Panc1 (cell line): ENCODE measurements at regions not wholly inside any gene's neighbourhood (a gene's known extent, or its start where the extent isn't known, plus 50 kb on each side); places are given as distances from the start of the nearest gene placed in this dataset.

Source experiments
- ATAC-seq: fragments of 200-7000 bp; cut with Tn5 transposase; 2 replicates; pipeline ENCODE4 v1.9.1; 2020; ENCODE audit warnings: mild to moderate bottlenecking, moderate library complexity
- BruUV-seq: library from RNA; stranded (reverse); fragments of 400-500 nt; replicated peaks from 2 replicates; lab custom pipeline; 2021; lab: Mats Ljungman, UMichigan
- CTCF ChIA-PET: fragments of 300-600 bp; sonication (Branson Sonifier 250); formaldehyde crosslinking; loops from one replicate; lab custom pipeline; 2022; ENCODE audit warnings: antibody characterized with exemption; lab: Charles Lee
- POLR2A ChIA-PET: fragments of 300-600 bp; sonication (Branson Sonifier 250); formaldehyde crosslinking; loops from one replicate; lab custom pipeline; 2022; ENCODE audit warnings: antibody characterized with exemption; lab: Charles Lee
- DNase-seq: peaks from one replicate; pipeline ENCODE4 v3.0.0-alpha.2; 2010; ENCODE audit warnings: low read depth, low spot score
- H3K27ac ChIP-seq: 2 replicates; pipeline ENCODE4 v1.5.1; 2011; ENCODE audit warnings: mild to moderate bottlenecking, low read length, inconsistent platforms
- H3K27me3 ChIP-seq: fragments of 200-500 bp; sonication (Bioruptor generic); 2 replicates; pipeline ENCODE4 v1.6.0; 2014; ENCODE audit warnings: low read length, inconsistent platforms; ENCODE audit not compliant: control insufficient read depth, insufficient read depth
- H3K36me3 ChIP-seq: fragments of 200-500 bp; sonication (Bioruptor generic); 2 replicates; pipeline ENCODE4 v1.5.1; 2014; ENCODE audit warnings: inconsistent platforms, mild to moderate bottlenecking, low read length, moderate library complexity; ENCODE audit not compliant: control insufficient read depth, insufficient read depth
- H3K4me1 ChIP-seq: 2 replicates; pipeline ENCODE4 v1.5.1; 2011; ENCODE audit warnings: inconsistent platforms, mild to moderate bottlenecking, low read length, moderate library complexity; ENCODE audit not compliant: control insufficient read depth, insufficient read depth
- H3K4me3 ChIP-seq, 2 experiments: 2 replicates each; pipeline ENCODE4 v1.5.1; 2011 to 2012; ENCODE audit warnings: low read depth in 2 of 2, low read length in 2 of 2, mild to moderate bottlenecking in 2 of 2, inconsistent platforms in 1 of 2, moderate library complexity in 1 of 2
- H3K9me3 ChIP-seq: fragments of 200-500 bp; sonication (Bioruptor generic); 2 replicates; pipeline ENCODE4 v1.5.1; 2014; ENCODE audit warnings: low read depth, mild to moderate bottlenecking, inconsistent platforms, low read length, moderate library complexity; ENCODE audit not compliant: control insufficient read depth, insufficient read depth
- CTCF ChIP-seq: fragments of 450-650 bp; IDR thresholded peaks from 2 replicates; pipeline ENCODE4 v1.5.1; 2017; ENCODE audit warnings: mild to moderate bottlenecking
- POLR2AphosphoS5 ChIP-seq: IDR thresholded peaks from 2 replicates; pipeline ENCODE4 v1.6.1; 2012; ENCODE audit warnings: mild to moderate bottlenecking, low read depth, low read length, moderate library complexity
- REST ChIP-seq, 2 experiments: IDR thresholded peaks; 2 replicates each; pipeline ENCODE4 v1.6.1; 2011 to 2012; ENCODE audit warnings: low read depth in 2 of 2, control low read depth in 1 of 2, low read length in 1 of 2, mild to moderate bottlenecking in 1 of 2, moderate library complexity in 1 of 2; ENCODE audit not compliant: insufficient read depth in 1 of 2
- SIN3A ChIP-seq: IDR thresholded peaks from 2 replicates; pipeline ENCODE4 v1.6.1; 2012; ENCODE audit warnings: low read depth, mild to moderate bottlenecking, low read length, moderate library complexity, borderline replicate concordance; ENCODE audit not compliant: insufficient read depth
- TCF7L2 ChIP-seq: IDR thresholded peaks from 2 replicates; pipeline ENCODE4 v1.6.1; 2011; ENCODE audit warnings: mild to moderate bottlenecking, low read depth, low read length, inconsistent platforms
- in situ Hi-C: cut with HindIII; loops from 2 replicates; pipeline ENCODE4 v1.10.0; 2016; ENCODE audit warnings: low sequenced_read_pairs, low pct_unique_long_range_greater_than_20kb
- intact Hi-C: fragments of 100-400 bp; cut with micrococcal nuclease; formaldehyde crosslinking; loops from one replicate; pipeline ENCODE4 v1.10.0; 2022; ENCODE audit not compliant: unreplicated experiment

GRCh38 chr6:56350628-56351260 lies 103.4 kb upstream of the COL21A1 start:
- no peaks in the 10 kb centered on the region for H3K4me1 ChIP-seq
- intact Hi-C loops (no loop called here), in situ Hi-C loops (no loop called here)
- POLR2A ChIA-PET = no interaction called here
- 0 out of 2 replicates have a peak, but pooled peaks cover 10% of the 10 kb centered on the region for H3K9me3 ChIP-seq
- H3K27me3 ChIP-seq = no peaks in the 10 kb centered on the region
- H3K4me3 ChIP-seq = no peak overlapping the region
- TF ChIP-seq POLR2AphosphoS5 = no peak
- no peak for ATAC-seq
- H3K27ac ChIP-seq = no peak overlapping the region
- H3K36me3 ChIP-seq = no peaks in the 10 kb centered on the region
- DNase-seq = no peak
- BruUV-seq = no TSS peak
- CTCF ChIA-PET = no interaction called here

- no peaks in the 10 kb centered on the region for H3K27me3 ChIP-seq
- no peak overlapping the region for H3K4me3 ChIP-seq
- no peaks in the 10 kb centered on the region for H3K4me1 ChIP-seq
- ATAC-seq = no peak
- 0 out of 2 replicates have a peak, but pooled peaks cover 10% of the 10 kb centered on the region for H3K9me3 ChIP-seq
- POLR2A ChIA-PET = interaction anchor here (0.5 to 0.7 kb wide), 2 partner anchors 15 to 20 kb away, joined by 3 to 6 read pairs; no protein-coding TSS in a partner anchor
- TF ChIP-seq SIN3A (no peak), REST (IDR thresholded peaks at IDR 0.05; ENCODE audit: insufficient read depth in 1 of 2, low read depth in 2 of 2, low read length in 1 of 2) (no peak), CTCF (no peak), TCF7L2 (no peak), POLR2AphosphoS5 (no peak)
- intact Hi-C loops = no loop called here
- no peak for DNase-seq
- CTCF ChIA-PET = interaction anchor here (0.7 kb wide), 1 partner anchor 151 kb away, joined by 6 read pairs; no protein-coding TSS in a partner anchor
- in situ Hi-C loops = no loop called here
- H3K36me3 ChIP-seq = no peaks in the 10 kb centered on the region
- BruUV-seq = no TSS peak
- H3K27ac ChIP-seq = no peak overlapping the region
These were observed 101.8 kb upstream of the COL21A1 start for GRCh38 chr6:56349194-56349593.

- ChIA-PET POLR2A (no interaction called here), CTCF (no interaction called here)
- in situ Hi-C loops = no loop called here
- intact Hi-C loops = no loop called here
- Histone ChIP-seq H3K4me3 (no peak overlapping the region), H3K36me3 (no peaks in the 10 kb centered on the region), H3K27me3 (no peaks in the 10 kb centered on the region), H3K9me3 (0 out of 2 replicates have a peak, but pooled peaks cover 4% of the 10 kb centered on the region), H3K4me1 (no peaks in the 10 kb centered on the region), H3K27ac (no peak overlapping the region)
- ATAC-seq (no peak), DNase-seq (no peak)
- BruUV-seq = no TSS peak
- TF ChIP-seq POLR2AphosphoS5 (no peak), REST (IDR thresholded peaks at IDR 0.05; ENCODE audit: insufficient read depth in 1 of 2, low read depth in 2 of 2, low read length in 1 of 2) (no peak), TCF7L2 (no peak), SIN3A (no peak), CTCF (no peak)
These were observed 101.2 kb upstream of the COL21A1 start for GRCh38 chr6:56348578-56348977.
